ENCODE measurements at regions not wholly inside any gene's neighbourhood (a gene's known extent, or its start where the extent isn't known, plus 50 kb on each side); places are given as distances from the start of the nearest gene placed in this dataset.
"Not testable (repeated sequence)": the region's sequence is repeated elsewhere in the genome, so short reads cannot be mapped to it uniquely, and the experiment has no call there.

- Histone ChIP-seq H3K9me3 (replicated peaks in 1 of 3) (no peaks in the 10 kb centered on the region), H3K27me3 (no peaks in the 10 kb centered on the region), H3K36me3 (replicated peaks in 1 of 2) (no peaks in the 10 kb centered on the region), H3K4me3 (no peak overlapping the region), H3K27ac (no peak overlapping the region), H3K4me1 (replicated peaks in 1 of 2) (no peaks in the 10 kb centered on the region)
- no peak for DNase-seq
- intact Hi-C loops (cut with DNase I): no loop called here
- WGBS, 4 donors: 55 to 66% (median 60%) methylated on average over 2 of the region's 2 CpGs
- TF ChIP-seq, protein P1, sequence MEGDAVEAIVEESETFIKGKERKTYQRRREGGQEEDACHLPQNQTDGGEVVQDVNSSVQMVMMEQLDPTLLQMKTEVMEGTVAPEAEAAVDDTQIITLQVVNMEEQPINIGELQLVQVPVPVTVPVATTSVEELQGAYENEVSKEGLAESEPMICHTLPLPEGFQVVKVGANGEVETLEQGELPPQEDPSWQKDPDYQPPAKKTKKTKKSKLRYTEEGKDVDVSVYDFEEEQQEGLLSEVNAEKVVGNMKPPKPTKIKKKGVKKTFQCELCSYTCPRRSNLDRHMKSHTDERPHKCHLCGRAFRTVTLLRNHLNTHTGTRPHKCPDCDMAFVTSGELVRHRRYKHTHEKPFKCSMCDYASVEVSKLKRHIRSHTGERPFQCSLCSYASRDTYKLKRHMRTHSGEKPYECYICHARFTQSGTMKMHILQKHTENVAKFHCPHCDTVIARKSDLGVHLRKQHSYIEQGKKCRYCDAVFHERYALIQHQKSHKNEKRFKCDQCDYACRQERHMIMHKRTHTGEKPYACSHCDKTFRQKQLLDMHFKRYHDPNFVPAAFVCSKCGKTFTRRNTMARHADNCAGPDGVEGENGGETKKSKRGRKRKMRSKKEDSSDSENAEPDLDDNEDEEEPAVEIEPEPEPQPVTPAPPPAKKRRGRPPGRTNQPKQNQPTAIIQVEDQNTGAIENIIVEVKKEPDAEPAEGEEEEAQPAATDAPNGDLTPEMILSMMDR (IDR thresholded peaks at IDR 0.05): no peak
- TF ChIP-seq POLR2A (IDR thresholded peaks at IDR 0.05): no peak
These were observed 67.6 kb upstream of the RASEF start for GRCh38 chr9:83130541-83130940.

DNA sequence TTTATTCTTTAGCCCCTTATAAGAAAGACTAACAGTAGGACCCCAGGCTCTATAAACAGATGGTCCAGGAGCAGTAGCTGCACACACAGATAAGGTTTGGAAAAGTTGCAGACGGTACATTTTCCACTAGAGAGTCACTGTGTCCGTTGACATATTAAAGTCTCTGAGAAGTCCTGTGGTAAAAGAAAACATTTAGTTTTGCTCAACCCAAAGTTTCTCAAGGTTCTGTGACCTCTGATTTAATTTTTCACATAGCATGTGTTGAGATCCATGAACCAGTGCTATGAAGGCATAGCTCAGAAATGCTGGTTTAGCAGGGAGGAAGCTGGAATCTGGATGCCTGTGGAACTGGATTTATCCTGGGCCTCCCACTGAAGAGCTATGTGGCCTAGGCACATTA lies 62.7 kb upstream of the RASEF start:
- no peak overlapping the region for H3K27ac ChIP-seq
- no peak for DNase-seq
- H3K4me1 ChIP-seq (replicated peaks in 1 of 2): no peaks in the 10 kb centered on the region
- intact Hi-C loops (cut with DNase I): no loop called here
- H3K36me3 ChIP-seq (replicated peaks in 1 of 2): no peaks in the 10 kb centered on the region
- WGBS, 4 donors: 55 to 84% (median 65%) methylated on average over 2 of the region's 2 CpGs
- TF ChIP-seq POLR2A (IDR thresholded peaks at IDR 0.05): no peak
- TF ChIP-seq, protein P1 (IDR thresholded peaks at IDR 0.05): no peak
- no peaks in the 10 kb centered on the region for H3K9me3 ChIP-seq (replicated peaks in 1 of 3)
- no peak overlapping the region for H3K4me3 ChIP-seq
- H3K27me3 ChIP-seq: no peaks in the 10 kb centered on the region

DNA sequence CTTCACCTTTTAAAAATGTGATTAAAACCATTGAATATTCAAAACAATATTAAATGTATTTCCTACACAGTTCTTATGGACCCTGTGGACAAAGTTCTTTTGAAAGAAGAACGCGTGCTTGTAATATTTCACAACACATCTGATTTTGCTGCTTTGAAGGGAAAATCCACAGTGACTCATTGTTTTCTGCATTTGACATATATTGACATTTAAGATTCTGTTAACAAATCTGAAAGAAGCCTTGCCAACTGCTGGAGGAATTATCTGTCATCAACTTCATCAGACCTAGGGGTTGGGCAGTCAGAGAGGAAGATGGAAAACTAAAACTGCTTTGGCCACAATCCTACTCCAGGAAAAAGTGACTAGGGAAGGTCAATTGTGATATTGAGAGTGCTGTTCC lies 56.9 kb upstream of the RASEF start:
- intact Hi-C loops (cut with DNase I): no loop called here
- Histone ChIP-seq H3K36me3 (replicated peaks in 1 of 2) (no peaks in the 10 kb centered on the region), H3K9me3 (replicated peaks in 1 of 3) (no peaks in the 10 kb centered on the region), H3K27ac (no peak overlapping the region), H3K4me1 (replicated peaks in 1 of 2) (no peaks in the 10 kb centered on the region), H3K4me3 (no peak overlapping the region), H3K27me3 (no peaks in the 10 kb centered on the region)
- no peak for TF ChIP-seq POLR2A (IDR thresholded peaks at IDR 0.05)
- TF ChIP-seq, protein P1 (IDR thresholded peaks at IDR 0.05): no peak
- DNase-seq: no peak
- 71 to 90% (median 87%) methylated on average over 2 of the region's 2 CpGs for WGBS, 4 donors

DNA sequence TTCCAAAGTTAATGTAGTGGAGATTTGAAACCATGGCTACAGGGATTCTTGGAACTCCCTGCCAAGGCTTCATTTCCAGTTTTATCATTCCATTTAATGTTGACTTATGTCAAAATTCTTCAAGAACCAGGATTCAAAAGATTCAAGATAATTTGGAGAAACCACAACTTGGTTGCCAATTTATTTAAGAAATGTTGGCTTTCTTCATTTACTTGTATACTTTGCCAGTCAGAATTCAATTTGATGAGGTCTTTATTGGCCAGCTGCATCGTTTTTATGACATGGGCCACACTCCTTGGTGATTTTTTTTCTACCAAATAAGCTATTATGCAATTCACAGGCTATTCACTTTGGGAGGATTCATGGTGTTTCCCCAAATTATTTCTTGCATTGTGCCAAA lies 53.1 kb upstream of the RASEF start:
- Histone ChIP-seq H3K4me3 (no peak overlapping the region), H3K27me3 (no peaks in the 10 kb centered on the region), H3K4me1 (replicated peaks in 1 of 2) (no peaks in the 10 kb centered on the region), H3K36me3 (replicated peaks in 1 of 2) (no peaks in the 10 kb centered on the region), H3K9me3 (replicated peaks in 1 of 3) (no peaks in the 10 kb centered on the region), H3K27ac (no peak overlapping the region)
- TF ChIP-seq POLR2A (IDR thresholded peaks at IDR 0.05): no peak
- TF ChIP-seq, protein P1 (IDR thresholded peaks at IDR 0.05): no peak
- no peak for DNase-seq
- 13 to 30% (median 21%) methylated on average over 1 of the region's 1 CpG for WGBS, 4 donors
- intact Hi-C loops (cut with DNase I): no loop called here

DNA sequence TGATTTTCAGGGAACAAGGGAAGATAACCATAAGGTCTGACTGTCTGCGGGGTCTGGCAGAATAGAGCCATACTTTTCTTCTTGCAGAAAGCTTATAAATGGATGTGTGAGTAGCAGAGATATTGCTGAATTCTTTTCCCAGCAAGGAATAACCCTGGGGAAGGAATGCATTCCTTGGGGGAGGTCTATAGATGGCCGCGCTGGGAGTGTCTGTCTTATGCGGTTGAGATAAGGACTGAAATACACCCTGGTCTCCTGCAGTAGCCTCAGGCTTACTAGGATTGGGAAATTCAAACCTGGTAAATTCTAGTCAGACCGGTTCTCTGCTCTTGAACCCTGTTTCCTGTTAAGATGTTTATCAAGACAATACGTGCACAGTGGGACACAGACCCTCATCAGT lies 50.5 kb upstream of the RASEF start:
- H3K4me3 ChIP-seq; H3K4me1 ChIP-seq (replicated peaks in 1 of 2); intact Hi-C loops (cut with DNase I); DNase-seq; H3K27ac ChIP-seq; H3K27me3 ChIP-seq; H3K9me3 ChIP-seq (replicated peaks in 1 of 3); H3K36me3 ChIP-seq (replicated peaks in 1 of 2): not testable (repeated sequence)
- WGBS, 4 donors: 91 to 95% (median 92%) methylated on average over 6 of the region's 6 CpGs

Measured in adrenal gland (tissue), 9 donors.